Urothelium cell line (cell line): ENCODE measurements at regions not wholly inside any gene's neighbourhood (a gene's known extent, or its start where the extent isn't known, plus 50 kb on each side); places are given as distances from the start of the nearest gene placed in this dataset.
A peak's percentile ranks its signal among the peaks of the same experiment; 100 is the strongest.
"Not testable (repeated sequence)": the region's sequence is repeated elsewhere in the genome, so short reads cannot be mapped to it uniquely, and the experiment has no call there.

Experiments used
- DNase-seq: peaks from one replicate; pipeline ENCODE4 v3.0.0; 2011; ENCODE audit warnings: low spot score, mixed read lengths
- FAIRE-seq: peaks from 2 replicates; lab custom pipeline; 2011; peaks lifted over from hg19 to GRCh38; lab: Jason Lieb, UNC

GRCh38 chr20:1827510-1827973 is 67.7 kb upstream of the SIRPA start:
- FAIRE-seq (no peak), DNase-seq (no peak)

DNA sequence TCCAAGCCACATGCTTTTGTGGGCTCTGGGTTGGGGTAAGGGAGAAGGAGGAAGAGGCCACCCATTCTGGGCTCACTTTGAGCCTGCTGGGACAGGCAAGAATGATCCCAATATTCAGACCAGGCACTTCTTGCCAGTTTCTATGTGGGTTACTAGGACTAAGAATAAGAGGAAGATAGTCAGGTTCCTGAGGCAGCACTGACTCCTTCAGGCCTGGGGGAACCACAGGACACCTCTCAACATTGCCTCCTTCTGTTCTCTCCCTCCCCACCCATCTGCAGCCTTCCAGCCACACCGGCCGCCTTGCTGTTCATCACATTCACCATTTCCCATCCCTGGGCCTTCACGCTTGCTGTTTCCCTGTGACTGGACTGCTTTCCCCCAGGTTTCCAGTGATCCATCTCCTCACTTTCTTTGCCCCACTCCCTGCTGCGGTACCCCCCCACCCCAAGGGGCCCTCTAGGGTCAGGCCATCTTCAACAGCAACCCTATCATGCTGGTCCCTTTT is 69.2 kb upstream of the SIRPA start:
- DNase-seq (no peak), FAIRE-seq (no peak)

DNA sequence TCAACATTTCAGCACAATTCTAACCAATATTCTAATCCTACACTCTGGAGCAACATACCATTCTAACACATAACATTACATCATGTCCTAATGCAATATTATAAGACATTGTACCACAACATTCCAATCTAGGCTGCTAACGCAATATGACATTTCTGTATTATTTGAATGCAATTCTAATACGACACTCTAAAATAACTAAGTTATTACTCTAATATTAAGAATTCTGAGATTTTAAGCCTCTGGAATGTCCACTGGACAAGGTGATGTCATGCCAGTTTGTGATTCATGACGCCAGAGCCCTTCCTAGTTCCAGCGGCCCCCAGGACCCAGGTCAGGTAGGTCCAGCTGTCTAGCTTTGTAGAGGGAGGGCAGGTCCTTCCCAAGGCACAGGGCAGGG is 69.7 kb upstream of the SIRPA start:
- FAIRE-seq (no peak), DNase-seq (no peak)

DNA sequence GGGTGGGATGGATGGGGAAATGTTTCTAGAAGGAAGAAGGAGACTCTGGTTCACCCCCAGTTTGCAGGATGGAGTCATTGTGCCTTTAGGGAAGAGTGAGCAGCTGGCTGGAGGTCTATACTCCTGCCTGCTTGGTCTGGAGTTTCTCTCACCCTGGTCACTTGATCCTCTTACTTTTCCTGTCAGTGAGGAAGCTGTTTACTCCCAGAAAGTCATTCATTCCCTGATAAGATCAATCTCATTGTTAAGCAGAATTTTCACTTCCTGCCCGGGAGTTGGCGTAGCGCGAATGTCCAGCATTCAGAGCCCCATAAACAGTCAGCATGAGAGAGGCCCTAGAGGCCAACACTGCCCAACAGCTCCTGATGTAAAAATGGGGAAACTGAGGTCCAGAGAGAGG is 70.4 kb upstream of the SIRPA start:
- no peak for FAIRE-seq

GRCh38 chr20:1824181-1824580 is 71.0 kb upstream of the SIRPA start:
- DNase-seq (no peak), FAIRE-seq (peak; percentile 23)

More for the DNA sequence above, 70.4 kb upstream of the SIRPA start:
- DNase-seq: no peak

DNA sequence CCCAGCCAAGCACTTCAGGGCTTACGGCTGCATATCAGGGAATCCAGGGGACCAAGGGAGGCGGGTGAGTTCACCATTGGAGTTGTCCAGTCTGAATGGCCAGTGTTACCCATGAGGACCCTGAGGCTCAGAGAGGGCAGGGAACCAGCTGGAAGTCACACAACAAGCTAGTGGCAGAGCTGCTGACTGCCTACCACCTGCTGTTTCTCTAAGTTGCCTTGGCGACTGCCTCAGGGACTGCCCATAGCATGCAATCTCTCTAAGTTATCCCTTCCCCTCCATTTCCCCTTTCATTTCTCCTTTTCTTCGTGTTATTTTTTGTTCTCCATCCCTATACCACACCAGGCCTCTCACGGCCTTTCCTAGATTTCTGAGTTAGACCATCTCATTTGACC is 71.8 kb upstream of the SIRPA start:
- no peak for FAIRE-seq
- DNase-seq: no peak

GRCh38 chr20:1822564-1823449 is 72.4 kb upstream of the SIRPA start:
- FAIRE-seq (no peak), DNase-seq (no peak)

- FAIRE-seq: peak; percentile 40
Measured at GRCh38 chr20:1820138-1821079, 74.8 kb upstream of the SIRPA start.

GRCh38 chr20:1819311-1820137 is 75.7 kb upstream of the SIRPA start:
- FAIRE-seq: no peak

More at GRCh38 chr20:1820138-1821079, 74.8 kb upstream of the SIRPA start:
- DNase-seq: peak; percentile 58

DNA sequence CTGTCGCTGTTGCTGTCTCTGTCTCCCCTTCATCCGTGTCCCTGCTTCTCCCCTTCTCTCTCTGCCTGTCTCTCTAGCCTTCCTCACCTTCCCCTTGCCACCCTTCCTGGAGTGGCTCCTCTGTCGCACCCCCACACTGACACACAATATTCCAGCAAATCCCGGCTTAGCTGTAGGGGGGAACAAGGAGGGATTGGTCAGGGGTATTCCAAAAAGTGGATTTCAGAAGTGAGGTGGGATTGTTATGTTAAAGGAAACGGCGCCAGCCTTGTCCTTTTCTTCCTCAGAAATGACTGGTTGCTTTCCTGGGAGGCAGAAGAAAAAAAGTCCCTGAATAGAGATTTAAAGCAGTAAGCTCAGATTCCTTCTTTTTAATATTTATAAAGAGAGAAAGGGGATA is 76.3 kb upstream of the SIRPA start:
- DNase-seq (no peak), FAIRE-seq (no peak)

More at GRCh38 chr20:1819311-1820137, 75.7 kb upstream of the SIRPA start:
- DNase-seq: no peak

DNA sequence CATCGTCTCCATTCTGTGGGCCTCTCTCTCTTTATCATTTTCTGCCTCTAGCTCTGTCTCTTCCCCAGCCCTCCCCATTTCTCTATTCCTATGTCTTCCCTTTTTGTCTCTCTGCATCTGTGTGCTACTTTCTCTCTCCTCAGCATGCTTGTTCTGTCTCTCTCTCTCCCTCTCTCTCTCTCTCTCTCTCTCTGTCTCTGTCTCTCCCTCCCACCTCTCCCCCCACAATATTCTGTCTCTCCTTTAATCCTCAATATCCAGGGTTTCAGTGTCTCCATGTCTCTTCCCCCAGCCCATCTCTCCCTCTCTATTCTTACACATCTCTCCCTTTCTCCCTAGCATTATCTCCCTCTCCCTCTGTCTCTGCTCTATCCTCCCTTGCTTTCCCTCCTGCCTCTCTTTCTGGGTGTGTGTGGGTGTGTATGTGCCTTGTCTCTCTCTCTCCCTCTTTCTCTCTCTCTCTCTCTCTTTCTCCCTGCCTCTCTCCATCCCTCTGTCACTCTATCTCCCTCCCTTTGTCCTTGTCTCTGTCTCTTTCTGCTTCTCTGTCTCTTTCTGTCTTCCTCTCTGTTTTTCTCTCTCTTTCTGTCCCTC is 76.9 kb upstream of the SIRPA start:
- FAIRE-seq (no peak), DNase-seq (no peak)

GRCh38 chr20:1817577-1818211 is 77.5 kb upstream of the SIRPA start:
- DNase-seq (no peak), FAIRE-seq (no peak)

DNA sequence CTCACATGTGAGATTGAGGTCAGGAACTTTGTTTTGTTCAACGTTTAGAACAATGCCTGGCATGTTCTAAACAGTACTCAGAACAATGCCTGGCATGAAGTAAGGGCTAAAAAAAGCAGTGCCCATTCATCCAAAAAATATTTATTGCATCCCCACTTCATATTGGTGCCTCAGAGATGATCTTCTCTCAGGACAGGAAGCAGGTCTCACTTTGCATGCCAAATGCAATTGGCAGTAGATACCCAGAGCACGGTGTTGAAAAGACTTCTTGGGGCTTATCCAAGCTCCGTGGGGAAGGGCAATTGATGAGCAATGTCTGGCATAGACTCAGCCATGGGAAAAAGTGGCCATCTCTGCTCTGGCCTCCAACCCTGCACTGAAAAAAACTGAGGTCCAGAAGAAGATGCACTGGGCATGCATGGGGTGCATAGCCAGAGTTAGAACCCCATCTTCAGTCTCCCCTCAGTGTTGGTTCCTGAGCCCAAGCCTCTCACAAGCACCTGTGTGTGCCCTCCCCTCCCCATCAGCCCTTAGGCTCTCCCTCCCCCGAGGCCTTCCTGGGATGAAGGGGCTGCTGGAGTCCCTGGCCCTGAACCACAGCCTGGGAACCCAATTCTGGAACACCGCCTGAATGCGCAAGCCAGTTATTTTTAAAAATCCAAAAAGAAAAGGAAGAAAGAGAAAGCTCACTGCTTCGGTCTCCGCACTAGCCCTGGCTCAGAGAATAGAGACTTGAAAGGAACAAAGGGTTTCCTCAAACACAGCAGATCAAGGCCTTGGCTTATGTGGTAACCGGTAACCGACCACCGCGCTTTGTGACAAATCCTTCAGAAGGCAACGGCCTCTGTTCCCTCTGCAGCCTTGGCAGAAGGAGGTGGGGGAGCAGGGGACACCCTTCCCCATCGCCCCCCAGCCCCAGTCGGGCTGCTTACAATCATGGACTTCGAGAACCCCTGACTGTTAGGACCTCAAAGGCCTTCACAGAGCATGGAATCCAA is 78.5 kb upstream of the SIRPA start:
- DNase-seq: peak; percentile 80
- peak; percentile 40 for FAIRE-seq

DNA sequence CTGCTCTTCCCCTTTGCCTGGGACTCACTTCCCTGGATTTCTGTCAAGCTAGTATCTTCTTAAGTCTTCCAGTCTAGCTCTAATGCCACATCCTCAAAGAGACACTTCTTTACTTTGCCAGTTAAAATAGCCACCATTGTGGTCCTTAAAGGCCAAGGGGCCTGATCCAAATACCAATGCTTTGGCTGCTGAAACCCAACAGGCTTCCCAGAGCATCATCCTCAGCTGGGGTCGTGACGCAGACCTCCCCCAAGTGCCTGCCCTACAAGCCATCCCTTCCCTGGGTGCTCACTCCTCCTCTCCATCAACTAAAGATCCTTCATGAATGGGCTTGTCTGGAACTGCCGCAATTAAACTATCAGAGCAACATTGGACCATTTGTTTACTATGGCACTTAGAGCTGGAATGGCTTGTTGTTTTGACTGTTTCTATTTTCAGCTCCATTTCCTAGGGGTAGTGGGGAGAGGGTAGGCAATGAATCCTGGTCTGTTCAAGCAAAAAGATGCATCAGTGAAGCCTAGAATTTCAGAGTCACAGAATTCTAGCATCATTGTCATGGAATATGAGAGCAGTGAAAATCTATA is 79.6 kb upstream of the SIRPA start:
- DNase-seq (no peak), FAIRE-seq (no peak)

DNA sequence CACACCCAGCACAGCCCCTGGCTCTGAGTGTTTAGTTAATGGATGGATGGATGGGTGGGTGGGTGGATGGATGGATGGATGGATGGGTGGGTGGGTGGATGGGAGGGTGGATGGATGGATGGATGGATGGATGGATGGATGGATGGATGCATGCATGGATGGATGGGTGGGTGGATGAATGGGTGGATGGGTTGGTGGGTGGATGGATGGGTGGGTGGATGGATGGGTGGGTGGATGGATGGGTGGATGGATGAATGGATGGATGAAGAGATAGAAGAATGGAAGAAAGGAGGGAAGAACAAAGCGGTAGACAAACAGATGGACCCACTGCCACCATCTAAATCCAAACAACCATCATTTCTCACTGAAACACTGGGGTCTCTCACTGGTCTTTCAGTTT is 80.3 kb upstream of the SIRPA start:
- DNase-seq, FAIRE-seq: not testable (repeated sequence)

DNA sequence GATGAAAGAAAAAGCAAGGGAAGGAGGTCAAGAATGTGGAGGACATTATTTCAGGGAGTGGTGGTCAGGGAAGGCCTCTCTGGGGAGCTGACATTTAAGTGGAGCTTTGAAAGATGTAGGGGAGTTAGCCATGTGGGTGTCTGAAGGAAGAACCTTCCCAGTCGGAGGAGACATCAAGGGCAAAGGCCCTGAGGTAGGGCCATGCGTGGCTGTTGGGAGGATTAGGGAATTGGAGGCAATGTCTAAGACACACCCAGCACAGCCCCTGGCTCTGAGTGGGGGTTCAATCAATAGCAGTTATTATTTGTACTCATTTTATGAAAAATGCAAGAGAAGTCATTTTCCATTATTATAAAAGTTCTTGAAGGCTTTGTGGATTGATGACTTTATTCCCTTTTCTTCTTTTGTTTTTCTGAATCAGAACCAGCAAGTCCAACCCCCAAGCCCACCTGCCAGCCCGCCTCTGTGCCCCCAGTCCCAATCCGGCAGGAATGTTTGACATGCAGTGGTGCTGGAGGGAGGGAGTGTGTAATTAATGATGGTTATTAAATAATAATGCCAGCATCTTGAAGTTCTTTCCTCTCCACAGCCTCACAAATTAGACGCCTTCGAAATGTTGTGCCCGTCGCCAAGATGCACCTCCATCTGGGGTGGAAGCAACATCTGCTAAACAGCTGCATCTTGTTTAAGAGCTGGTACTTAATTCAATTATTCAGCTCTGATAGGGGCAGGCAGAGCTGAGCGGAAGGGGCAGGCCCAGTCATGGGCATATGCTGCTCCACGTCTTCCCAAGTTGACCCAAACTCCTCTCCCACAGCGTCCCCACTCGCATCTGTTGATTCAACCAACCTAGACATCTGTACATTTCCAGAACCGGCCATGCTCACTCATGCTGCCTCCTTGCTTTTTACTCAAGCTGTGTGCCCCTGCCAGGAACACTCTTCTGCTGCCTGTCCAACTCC is 81.3 kb upstream of the SIRPA start:
- no peak for DNase-seq
- FAIRE-seq: no peak

DNA sequence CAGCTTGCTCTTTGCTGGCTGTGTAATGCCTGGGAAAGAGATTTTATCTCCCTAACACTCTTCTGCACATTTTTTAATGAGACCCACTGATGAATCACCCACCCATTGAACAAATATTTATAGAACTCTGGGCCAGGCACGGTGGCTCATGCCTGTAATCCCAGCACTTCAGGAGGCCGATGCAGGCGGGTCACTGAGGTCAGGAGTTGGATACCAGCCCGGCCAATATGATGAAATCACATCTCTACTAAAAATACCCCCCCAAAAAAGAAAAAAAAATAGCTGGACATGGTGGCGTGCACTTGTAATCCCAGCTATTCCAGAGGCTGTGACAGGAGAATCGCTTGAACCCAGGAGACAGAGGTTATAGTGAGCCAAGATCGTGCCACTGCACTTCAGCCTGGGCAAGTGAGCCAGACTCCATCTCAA is 82.1 kb upstream of the SIRPA start:
- DNase-seq (peak; percentile 52), FAIRE-seq (no peak)
